IPS DF 19.7 (cell line): ENCODE measurements at regions not wholly inside any gene's neighbourhood (a gene's known extent, or its start where the extent isn't known, plus 50 kb on each side); places are given as distances from the start of the nearest gene placed in this dataset.
"Not testable (repeated sequence)": the region's sequence is repeated elsewhere in the genome, so short reads cannot be mapped to it uniquely, and the experiment has no call there.

ENCODE experiments used
- DNase-seq: peaks from one replicate; pipeline ENCODE4 v3.0.0-alpha.2; 2013; ENCODE audit warnings: low read depth, low spot score

DNA sequence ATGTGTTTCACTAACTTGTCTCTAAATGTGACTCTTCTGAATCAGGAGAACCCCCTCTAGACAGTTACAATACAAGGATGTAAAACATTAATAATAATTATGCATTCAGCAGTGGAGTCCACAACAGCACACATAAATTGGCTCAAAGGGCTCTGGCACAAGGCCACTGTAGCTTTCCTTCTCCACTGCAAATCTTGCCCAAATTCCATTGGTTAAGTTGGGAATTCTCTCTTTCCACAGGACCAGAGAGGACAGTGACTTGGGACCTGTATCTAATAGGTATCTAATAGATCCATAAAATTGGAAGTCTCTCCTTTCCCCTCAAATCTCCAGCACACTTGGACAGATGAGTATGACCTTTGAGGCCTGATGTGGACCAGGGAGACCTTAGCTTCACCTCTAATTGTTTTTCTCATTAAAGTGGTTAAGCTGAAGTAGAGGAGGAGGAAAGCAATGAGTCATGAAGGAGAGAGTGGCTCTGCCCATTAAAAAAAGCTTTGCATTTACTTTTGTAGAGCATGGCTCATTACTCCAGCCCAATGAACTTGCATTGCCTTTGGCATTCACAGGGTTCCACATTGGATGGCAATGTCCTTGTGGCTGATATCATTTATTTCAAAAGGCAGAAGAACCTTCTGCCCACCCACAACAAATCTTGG is 72.3 kb upstream of the SH3RF1 start:
- DNase-seq = no peak

DNA sequence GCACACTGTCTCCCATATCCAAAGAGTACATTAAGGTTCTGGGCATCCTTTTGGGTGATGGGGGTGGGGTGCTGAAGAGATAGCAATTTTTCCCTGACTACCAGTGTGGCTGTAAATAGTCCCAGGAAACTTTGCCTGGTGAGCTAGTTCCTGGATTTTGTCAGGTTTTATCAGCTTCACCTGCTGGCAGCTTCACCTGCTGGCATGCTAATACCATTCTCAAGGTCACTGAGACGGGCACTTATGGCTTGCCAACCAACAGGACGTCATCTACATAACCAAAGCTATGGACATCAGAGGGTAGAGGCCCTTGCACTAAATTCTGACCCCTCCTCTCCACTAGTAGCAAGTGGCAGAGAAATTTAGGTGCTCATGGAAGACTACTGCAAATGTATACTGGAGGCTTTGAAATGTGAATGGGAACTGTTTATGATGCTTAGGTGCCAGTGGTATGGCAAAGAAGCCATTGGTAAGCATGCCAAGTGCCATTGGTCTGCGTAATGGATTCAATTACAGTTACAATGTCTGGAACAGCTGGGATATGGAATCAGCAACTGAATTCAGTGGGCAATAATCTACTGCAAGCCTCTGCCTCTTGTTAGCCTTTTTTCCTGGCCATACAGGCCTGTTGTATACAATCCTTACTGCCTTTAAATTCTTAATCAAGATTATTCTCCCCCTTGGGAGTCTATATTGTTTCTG is 71.6 kb upstream of the SH3RF1 start:
- no peak for DNase-seq

DNA sequence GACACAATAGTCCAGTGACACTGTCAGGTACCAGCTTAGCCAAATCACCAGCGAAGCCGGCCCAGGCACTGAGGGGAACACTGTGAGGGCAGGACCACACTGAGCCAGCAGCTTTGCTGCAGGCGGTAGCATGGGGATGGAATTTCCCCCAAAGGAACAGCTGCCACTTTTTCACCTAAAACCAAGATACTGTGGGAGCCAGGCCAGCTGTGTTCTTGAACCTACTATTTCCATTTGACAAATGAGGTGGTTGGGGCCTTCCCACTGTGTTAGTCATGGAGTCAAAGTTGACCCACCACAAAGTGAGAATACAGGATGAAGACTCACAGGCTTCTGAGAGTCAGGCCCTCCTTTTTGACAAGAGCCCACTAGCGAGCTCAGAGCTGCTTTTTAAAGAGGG is 70.7 kb upstream of the SH3RF1 start:
- DNase-seq = no peak

DNA sequence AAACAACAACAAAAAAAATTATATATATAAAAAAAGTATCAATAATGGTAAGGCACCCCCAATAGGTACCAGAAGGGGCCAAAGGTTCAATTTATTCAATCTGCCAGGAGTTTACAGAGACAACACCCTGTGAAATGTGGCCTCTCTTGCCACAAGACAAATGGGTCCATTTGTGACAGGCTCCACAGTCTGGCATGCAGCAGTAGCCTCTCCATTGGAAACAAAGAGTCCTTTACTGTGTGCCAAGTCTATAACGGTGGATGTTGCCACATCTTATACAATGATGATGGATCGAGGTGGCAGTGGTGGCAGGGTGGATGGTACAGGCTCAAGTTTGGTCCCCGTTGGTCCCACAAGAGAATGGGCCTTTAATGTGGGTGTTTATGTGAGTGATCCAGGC is 70.1 kb upstream of the SH3RF1 start:
- DNase-seq = no peak

DNA sequence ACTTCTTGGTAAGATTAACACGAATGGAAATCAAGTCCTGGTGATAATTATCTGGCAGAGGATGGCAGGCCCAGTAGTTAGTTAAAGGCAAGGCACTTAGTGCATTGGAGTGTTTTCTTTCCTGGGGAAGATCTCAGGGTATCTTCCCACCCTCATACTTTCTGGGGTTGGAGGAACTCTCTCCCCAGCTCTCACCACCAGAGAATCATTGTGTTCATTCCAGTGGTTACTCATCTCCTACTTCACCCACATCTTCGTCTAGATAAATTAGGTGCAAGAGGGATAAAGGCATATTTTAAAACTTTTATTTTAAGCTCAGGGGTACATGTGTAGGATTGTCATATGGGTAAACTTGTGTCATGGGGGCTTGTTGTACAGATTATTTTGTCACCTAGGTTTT is 67.5 kb upstream of the SH3RF1 start:
- DNase-seq = no peak

DNA sequence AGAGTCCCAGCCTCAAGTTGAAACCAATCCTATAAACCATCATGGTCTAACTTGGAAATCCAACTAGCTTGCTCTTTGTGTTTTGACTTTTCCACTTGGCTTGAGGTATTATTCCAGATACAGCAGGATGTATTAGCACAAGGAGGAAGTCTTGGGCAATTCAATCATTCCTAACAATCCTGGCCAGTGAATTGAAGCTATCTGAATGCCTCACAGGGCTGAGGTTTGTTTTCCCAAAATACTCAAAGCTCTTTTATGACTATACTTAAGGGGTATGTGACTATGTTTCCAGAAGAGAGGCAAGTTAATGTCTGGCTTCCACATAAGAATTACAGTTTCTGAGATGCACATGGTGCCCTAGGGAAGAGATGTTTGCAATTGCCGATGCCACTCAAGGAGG is 66.8 kb upstream of the SH3RF1 start:
- no peak for DNase-seq

DNA sequence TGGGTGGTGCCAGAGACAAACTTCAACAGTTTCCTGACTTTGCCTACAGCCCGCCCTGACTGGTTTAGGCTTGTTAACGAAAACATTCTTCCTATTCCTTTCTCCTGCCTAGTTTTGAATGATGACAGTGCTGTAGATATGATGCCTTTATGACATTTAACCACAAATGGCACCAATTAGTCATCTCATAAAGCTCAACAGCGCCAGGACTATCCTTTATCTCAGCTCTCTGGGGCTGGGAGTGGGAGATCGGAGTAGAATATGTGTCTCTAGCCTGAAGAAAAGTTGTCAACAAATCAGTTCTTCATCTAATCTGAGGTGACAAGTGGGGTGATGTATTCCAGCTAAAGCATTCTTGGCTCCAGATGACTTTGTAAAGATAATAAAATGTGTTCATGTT is 64.6 kb upstream of the SH3RF1 start:
- no peak for DNase-seq

DNA sequence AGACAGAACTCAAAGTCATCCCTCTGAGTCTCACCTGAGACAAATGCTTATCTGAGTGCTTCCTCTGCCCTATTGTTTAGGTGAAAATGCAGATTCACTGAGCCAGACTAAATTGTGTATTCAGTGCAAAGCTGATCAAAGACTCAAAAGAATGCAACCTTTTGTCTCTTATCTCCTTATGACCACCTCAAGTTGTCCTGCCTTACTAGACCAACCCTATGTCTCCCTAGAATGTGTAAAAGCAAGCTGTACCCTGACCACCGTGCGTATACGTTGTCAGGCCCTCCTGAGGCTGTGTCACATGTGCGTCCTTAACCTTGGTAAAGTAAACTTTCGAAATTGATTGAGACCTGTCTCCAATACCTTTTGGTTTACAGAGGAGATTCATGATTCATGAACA is 63.6 kb upstream of the SH3RF1 start:
- DNase-seq = peak; percentile 20

DNA sequence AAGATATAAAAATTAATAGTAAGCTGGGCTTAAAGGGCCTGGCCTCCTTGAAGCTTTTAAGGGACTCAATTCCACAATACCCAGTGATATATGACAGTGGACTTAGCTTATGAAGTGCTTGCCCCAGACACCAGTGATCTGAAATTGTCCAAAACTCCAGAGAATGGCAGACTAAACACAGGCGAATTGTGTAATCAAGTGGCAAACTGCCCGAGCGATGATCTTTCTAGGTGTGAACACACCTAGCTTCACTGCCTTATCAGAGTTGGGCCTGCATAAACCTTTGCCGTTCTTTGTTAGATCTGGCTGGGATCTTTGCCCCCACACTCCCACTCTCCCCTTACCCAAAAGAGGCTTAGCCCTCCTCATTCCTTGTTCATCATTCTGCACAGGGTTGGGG is 62.5 kb upstream of the SH3RF1 start:
- DNase-seq = no peak

DNA sequence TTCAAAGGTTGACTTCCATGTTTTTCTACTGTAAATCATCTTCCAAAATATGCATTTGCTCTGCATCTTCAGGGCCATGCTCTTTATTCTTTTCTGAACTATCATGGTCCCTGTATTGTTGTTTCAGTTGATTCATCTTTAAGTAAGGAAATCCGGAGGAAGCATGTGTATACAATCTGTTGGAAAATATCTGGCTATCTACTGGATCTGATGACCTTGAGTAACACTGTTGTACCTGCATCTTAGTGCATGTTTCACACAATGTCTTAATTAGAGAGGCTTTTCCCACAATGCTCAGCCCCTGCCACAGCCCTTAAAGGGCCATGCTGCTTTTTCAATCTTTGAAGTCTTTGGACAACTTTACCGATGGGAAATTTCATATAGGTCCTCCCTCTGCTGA is 61.8 kb upstream of the SH3RF1 start:
- no peak for DNase-seq

DNA sequence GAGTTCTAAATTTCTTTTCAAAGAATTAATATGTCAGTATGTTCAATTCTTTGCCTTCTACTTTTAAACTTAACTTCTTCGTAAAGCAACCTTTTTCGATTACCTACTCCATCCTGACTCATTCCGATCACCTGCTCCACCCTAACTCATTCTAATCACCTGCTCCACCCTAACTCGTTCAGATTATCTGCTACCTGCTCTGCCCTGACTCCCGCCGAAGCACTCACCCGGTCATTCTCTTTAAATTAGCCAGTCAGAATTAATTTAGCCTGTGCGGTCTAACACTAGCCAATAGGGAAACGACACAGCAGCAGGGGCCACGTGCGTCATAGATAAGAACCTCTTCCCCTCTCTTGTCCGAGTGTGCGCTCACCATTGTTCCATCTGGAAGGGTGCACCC is 60.1 kb upstream of the SH3RF1 start:
- DNase-seq = no peak

DNA sequence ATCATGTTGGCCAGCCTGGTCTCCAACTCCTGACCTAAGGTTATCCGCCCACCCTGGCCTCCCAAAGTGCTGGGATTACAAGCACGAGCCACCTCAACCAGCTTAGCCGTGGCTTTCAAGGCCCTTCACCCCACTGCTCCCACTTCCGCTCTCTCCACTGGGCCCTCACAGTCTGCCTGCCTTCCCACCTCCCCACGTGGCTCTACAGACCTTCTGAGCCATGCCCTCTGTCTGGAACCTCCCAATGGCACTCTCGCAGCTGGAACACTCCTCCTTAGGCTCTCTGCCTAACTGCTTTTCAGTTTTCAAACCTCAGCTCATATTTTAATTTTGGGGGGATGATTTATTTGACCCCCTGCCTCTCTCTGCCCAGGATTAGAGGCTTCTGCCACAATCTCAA is 59.3 kb upstream of the SH3RF1 start:
- no peak for DNase-seq

DNA sequence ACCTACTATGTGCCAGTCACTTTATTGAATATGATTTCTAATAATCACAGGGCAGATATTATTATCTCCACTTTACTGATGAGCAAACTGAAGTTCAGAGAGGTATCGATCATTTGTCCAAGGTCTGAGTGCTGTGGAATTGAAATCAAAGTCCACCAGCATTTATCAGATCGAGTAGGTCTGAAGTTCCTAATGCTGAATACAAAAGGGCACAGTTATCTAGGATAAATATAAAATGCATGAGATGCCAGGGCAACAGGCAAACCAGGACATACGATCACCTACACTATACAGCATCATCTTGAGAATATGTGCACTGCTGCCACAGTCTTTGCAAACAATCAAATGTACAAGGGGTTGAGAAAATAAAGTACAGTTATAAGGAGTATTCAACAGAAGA is 57.2 kb upstream of the SH3RF1 start:
- no peak for DNase-seq

DNA sequence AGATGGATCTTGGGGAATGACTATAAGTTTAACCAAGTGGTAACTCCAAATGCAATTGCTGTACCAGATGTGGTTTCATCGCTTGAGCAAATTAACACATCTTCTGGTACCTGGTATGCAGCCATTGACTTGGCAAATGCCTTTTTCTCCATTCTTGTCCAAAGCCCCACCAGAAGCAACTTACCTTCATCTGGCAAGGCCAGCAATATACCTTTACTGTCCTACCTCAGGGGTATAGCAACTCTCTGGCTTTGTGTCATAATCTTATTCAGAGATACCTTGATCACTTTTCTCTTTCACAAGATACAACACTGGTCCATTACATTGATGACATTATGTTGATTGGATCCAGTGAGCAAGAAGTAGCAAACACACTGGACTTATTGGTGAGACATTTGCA is 53.2 kb upstream of the SH3RF1 start:
- DNase-seq = not testable (repeated sequence)

DNA sequence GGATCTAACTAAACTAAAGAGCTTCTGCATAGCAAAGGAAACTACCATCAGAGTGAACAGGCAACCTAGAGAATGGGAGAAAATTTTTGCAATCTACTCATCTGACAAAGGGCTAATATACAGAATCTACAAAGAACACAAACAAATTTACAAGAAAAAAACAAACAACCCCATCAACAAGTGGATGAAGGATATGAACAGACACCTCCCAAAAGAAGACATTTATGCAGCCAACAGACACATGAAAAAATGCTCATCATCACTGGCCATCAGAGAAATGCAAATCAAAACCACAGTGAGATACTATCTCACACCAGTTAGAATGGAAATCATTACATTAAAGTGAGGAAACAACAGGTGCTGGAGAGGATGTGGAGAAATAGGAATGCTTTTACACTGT is 52.1 kb upstream of the SH3RF1 start:
- DNase-seq = not testable (repeated sequence)
